Mesendoderm (in vitro differentiated cells): ENCODE measurements at regions not wholly inside any gene's neighbourhood (a gene's known extent, or its start where the extent isn't known, plus 50 kb on each side); places are given as distances from the start of the nearest gene placed in this dataset.

Experiments
- DNase-seq: peaks from one replicate; pipeline ENCODE4 v3.0.0; 2013
- H2AK5ac ChIP-seq: 2 replicates; pipeline ENCODE4 v1.6.1; 2013; ENCODE audit warnings: low read length, inconsistent platforms
- H2BK120ac ChIP-seq: 2 replicates; pipeline ENCODE4 v1.6.1; 2013; ENCODE audit warnings: low read depth, mild to moderate bottlenecking, low read length, moderate library complexity, mixed read lengths
- H2BK15ac ChIP-seq: replicated peaks from 2 replicates; pipeline ENCODE4 v1.6.1; 2013; ENCODE audit warnings: low read depth, mild to moderate bottlenecking, moderate library complexity
- H2BK5ac ChIP-seq: 2 replicates; pipeline ENCODE4 v1.6.1; 2013; ENCODE audit warnings: low read length, inconsistent platforms
- H3K18ac ChIP-seq: 2 replicates; pipeline ENCODE4 v1.6.1; 2013; ENCODE audit warnings: mild to moderate bottlenecking, low read length, mixed read lengths
- H3K23ac ChIP-seq: one replicate; pipeline ENCODE4 v1.6.1; 2013; ENCODE audit warnings: low read length
- H3K27ac ChIP-seq: 2 replicates; pipeline ENCODE4 v1.5.1; 2013; ENCODE audit warnings: low read depth, mild to moderate bottlenecking, inconsistent platforms, low read length, moderate library complexity
- H3K27me3 ChIP-seq: 2 replicates; pipeline ENCODE4 v1.6.1; 2013; ENCODE audit warnings: low read length, control low read depth, mild to moderate bottlenecking, inconsistent platforms; ENCODE audit not compliant: insufficient read depth, poor library complexity
- H3K36me3 ChIP-seq: 2 replicates; pipeline ENCODE4 v1.6.1; 2013; ENCODE audit warnings: low read length, inconsistent platforms; ENCODE audit not compliant: control insufficient read depth, insufficient read depth
- H3K4ac ChIP-seq: one replicate; pipeline ENCODE4 v1.6.1; 2013; ENCODE audit warnings: low read depth, mild to moderate bottlenecking, low read length, moderate library complexity
- H3K4me1 ChIP-seq: 2 replicates; pipeline ENCODE4 v1.6.1; 2013; ENCODE audit warnings: low read depth, low read length, inconsistent platforms; ENCODE audit not compliant: control insufficient read depth
- H3K4me2 ChIP-seq: 2 replicates; pipeline ENCODE4 v1.6.1; 2013; ENCODE audit warnings: low read length
- H3K4me3 ChIP-seq: 2 replicates; pipeline ENCODE4 v1.5.1; 2013; ENCODE audit warnings: mild to moderate bottlenecking, low read length
- H3K56ac ChIP-seq: one replicate; pipeline ENCODE4 v1.6.1; 2013; ENCODE audit warnings: low read length
- H3K79me1 ChIP-seq: 2 replicates; pipeline ENCODE4 v1.6.1; 2013; ENCODE audit warnings: low read length, inconsistent platforms
- H3K79me2 ChIP-seq: 2 replicates; pipeline ENCODE4 v1.6.1; 2013; ENCODE audit warnings: mild to moderate bottlenecking, low read length; ENCODE audit not compliant: control insufficient read depth, insufficient read depth
- H3K9ac ChIP-seq: 2 replicates; pipeline ENCODE4 v1.6.1; 2013; ENCODE audit warnings: low read length, inconsistent platforms
- H4K5ac ChIP-seq: one replicate; pipeline ENCODE4 v1.6.1; 2013; ENCODE audit warnings: low read length
- H4K8ac ChIP-seq: one replicate; pipeline ENCODE4 v1.6.1; 2013; ENCODE audit warnings: low read depth, mild to moderate bottlenecking, control low read depth, low read length, moderate library complexity
- whole genome bisulfite sequencing: extraction: QIAGEN DNeasy Blood & Tissue Kit; methylation state at CpG from one replicate; pipeline ENCODE4 v1.1.7; 2013; ENCODE audit warnings: low lambda C conversion rate, missing lambda C conversion rate; ENCODE audit not compliant: insufficient coverage; ENCODE audit errors: extremely low coverage; 5-methylcytosine and 5-hydroxymethylcytosine counted together

GRCh38 chr7:32378988-32379387, 111.2 kb downstream of the LSM5 start:
- no peak overlapping the region for H2AK5ac ChIP-seq
- no peaks in the 10 kb centered on the region for H3K36me3 ChIP-seq
- H4K8ac ChIP-seq, result no peak overlapping the region
- H4K5ac ChIP-seq, result no peak overlapping the region
- no peaks in the 10 kb centered on the region for H3K27me3 ChIP-seq
- DNase-seq, result peak; percentile 13
- no peak overlapping the region for H3K4ac ChIP-seq
- no peak overlapping the region for H3K27ac ChIP-seq
- no peaks in the 10 kb centered on the region for H3K79me1 ChIP-seq
- H3K56ac ChIP-seq, result no peak overlapping the region
- no peak overlapping the region for H2BK5ac ChIP-seq
- H3K9ac ChIP-seq, result no peak overlapping the region
- WGBS, result no CpG with 5 or more reads among the region's 2 CpGs
- H2BK15ac ChIP-seq, result no peak overlapping the region
- no peaks in the 10 kb centered on the region for H3K79me2 ChIP-seq
- H3K4me2 ChIP-seq, result no peak overlapping the region
- H3K4me1 ChIP-seq, result peaks cover 4% of the 10 kb centered on the region
- no peak overlapping the region for H3K4me3 ChIP-seq
- H2BK120ac ChIP-seq, result no peak overlapping the region
- no peak overlapping the region for H3K18ac ChIP-seq
- no peak overlapping the region for H3K23ac ChIP-seq

GRCh38 chr7:32364581-32364980, 125.6 kb downstream of the LSM5 start:
- no peaks in the 10 kb centered on the region for H3K36me3 ChIP-seq
- H4K5ac ChIP-seq, result no peak overlapping the region
- no peak overlapping the region for H3K56ac ChIP-seq
- H3K23ac ChIP-seq, result no peak overlapping the region
- no peak overlapping the region for H3K4me2 ChIP-seq
- no peaks in the 10 kb centered on the region for H3K79me1 ChIP-seq
- H3K9ac ChIP-seq, result no peak overlapping the region
- H3K27me3 ChIP-seq, result no peaks in the 10 kb centered on the region
- no peak overlapping the region for H3K27ac ChIP-seq
- H3K4me1 ChIP-seq, result no peaks in the 10 kb centered on the region
- DNase-seq, result no peak
- no peak overlapping the region for H3K4me3 ChIP-seq
- no peaks in the 10 kb centered on the region for H3K79me2 ChIP-seq
- no peak overlapping the region for H3K4ac ChIP-seq
- H2BK15ac ChIP-seq, result no peak overlapping the region
- H2BK120ac ChIP-seq, result no peak overlapping the region
- no peak overlapping the region for H2BK5ac ChIP-seq
- no peak overlapping the region for H3K18ac ChIP-seq
- H4K8ac ChIP-seq, result no peak overlapping the region
- no CpG with 5 or more reads among the region's 4 CpGs for WGBS
- H2AK5ac ChIP-seq, result no peak overlapping the region

DNA sequence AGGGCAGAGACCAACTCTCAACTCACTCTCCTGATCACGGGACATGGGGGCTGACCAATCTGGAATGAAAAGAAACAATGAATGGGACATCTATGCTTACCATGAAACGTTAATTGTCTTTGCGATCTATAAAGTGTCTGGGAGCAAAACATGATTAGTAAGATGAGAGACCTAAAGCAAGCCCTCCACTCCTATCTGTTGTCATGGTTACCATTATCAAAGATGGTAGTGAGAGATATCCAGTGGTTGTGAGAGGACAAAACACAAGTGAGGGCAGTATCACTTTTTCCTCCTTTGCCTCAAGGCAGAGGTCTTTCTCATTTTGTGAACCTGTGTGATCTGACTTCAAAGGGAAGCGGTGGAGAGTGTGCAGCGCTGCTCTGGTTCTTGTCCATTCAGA, 130.1 kb downstream of the LSM5 start:
- no peak overlapping the region for H4K5ac ChIP-seq
- H3K27ac ChIP-seq, result no peak overlapping the region
- no peaks in the 10 kb centered on the region for H3K4me1 ChIP-seq
- H3K27me3 ChIP-seq, result no peaks in the 10 kb centered on the region
- no peaks in the 10 kb centered on the region for H3K36me3 ChIP-seq
- H2AK5ac ChIP-seq, result no peak overlapping the region
- no peak overlapping the region for H2BK15ac ChIP-seq
- no peak overlapping the region for H2BK5ac ChIP-seq
- H3K4me2 ChIP-seq, result no peak overlapping the region
- no peak overlapping the region for H3K56ac ChIP-seq
- no peaks in the 10 kb centered on the region for H3K79me1 ChIP-seq
- no peak overlapping the region for H3K4me3 ChIP-seq
- H3K9ac ChIP-seq, result no peak overlapping the region
- H2BK120ac ChIP-seq, result no peak overlapping the region
- H3K79me2 ChIP-seq, result no peaks in the 10 kb centered on the region
- no peak overlapping the region for H3K23ac ChIP-seq
- H3K4ac ChIP-seq, result no peak overlapping the region
- WGBS, result no CpG with 5 or more reads among the region's 5 CpGs
- no peak overlapping the region for H3K18ac ChIP-seq
- DNase-seq, result no peak
- H4K8ac ChIP-seq, result no peak overlapping the region

GRCh38 chr7:32357535-32358277, 132.5 kb downstream of the LSM5 start:
- Histone ChIP-seq H3K18ac (no peak overlapping the region), H3K56ac (no peak overlapping the region), H3K9ac (no peak overlapping the region), H3K4me2 (no peak overlapping the region), H3K23ac (no peak overlapping the region), H4K5ac (no peak overlapping the region), H2BK15ac (no peak overlapping the region), H3K79me2 (no peaks in the 10 kb centered on the region), H3K79me1 (no peaks in the 10 kb centered on the region), H3K4ac (no peak overlapping the region), H4K8ac (no peak overlapping the region), H2BK5ac (no peak overlapping the region), H2AK5ac (no peak overlapping the region), H3K27ac (no peak overlapping the region), H3K36me3 (no peaks in the 10 kb centered on the region), H3K27me3 (no peaks in the 10 kb centered on the region), H2BK120ac (no peak overlapping the region), H3K4me3 (no peak overlapping the region), H3K4me1 (no peaks in the 10 kb centered on the region)
- WGBS, result no CpG with 5 or more reads among the region's 8 CpGs
- peak; percentile 47 for DNase-seq

GRCh38 chr7:32347244-32347828, 142.8 kb downstream of the LSM5 start:
- DNase-seq, result peak; percentile 10
- H4K5ac ChIP-seq, result no peak overlapping the region
- no peak overlapping the region for H3K56ac ChIP-seq
- H2BK120ac ChIP-seq, result no peak overlapping the region
- no peak overlapping the region for H3K4ac ChIP-seq
- H3K27ac ChIP-seq, result no peak overlapping the region
- no peaks in the 10 kb centered on the region for H3K27me3 ChIP-seq
- H3K9ac ChIP-seq, result no peak overlapping the region
- H3K4me2 ChIP-seq, result no peak overlapping the region
- H3K18ac ChIP-seq, result no peak overlapping the region
- no peaks in the 10 kb centered on the region for H3K79me2 ChIP-seq
- no peaks in the 10 kb centered on the region for H3K79me1 ChIP-seq
- H2BK15ac ChIP-seq, result no peak overlapping the region
- no peak overlapping the region for H4K8ac ChIP-seq
- H3K4me1 ChIP-seq, result no peaks in the 10 kb centered on the region
- no peak overlapping the region for H3K4me3 ChIP-seq
- no peak overlapping the region for H2BK5ac ChIP-seq
- no peaks in the 10 kb centered on the region for H3K36me3 ChIP-seq
- no CpG with 5 or more reads among the region's 2 CpGs for WGBS
- no peak overlapping the region for H3K23ac ChIP-seq
- no peak overlapping the region for H2AK5ac ChIP-seq

- no CpG with 5 or more reads among the region's 1 CpG for WGBS
- Histone ChIP-seq H3K4me3 (no peak overlapping the region), H3K36me3 (no peaks in the 10 kb centered on the region), H3K18ac (no peak overlapping the region), H2AK5ac (no peak overlapping the region), H3K4me2 (no peak overlapping the region), H3K4me1 (no peaks in the 10 kb centered on the region), H3K23ac (no peak overlapping the region), H3K27me3 (no peaks in the 10 kb centered on the region), H2BK5ac (no peak overlapping the region), H3K79me1 (no peaks in the 10 kb centered on the region), H4K8ac (no peak overlapping the region), H2BK15ac (no peak overlapping the region), H2BK120ac (no peak overlapping the region), H3K4ac (no peak overlapping the region), H3K27ac (no peak overlapping the region), H3K79me2 (no peaks in the 10 kb centered on the region), H3K9ac (no peak overlapping the region), H4K5ac (no peak overlapping the region), H3K56ac (no peak overlapping the region)
- no peak for DNase-seq
These were observed 143.9 kb downstream of the LSM5 start for GRCh38 chr7:32346253-32346652.
